Esophagus squamous epithelium (tissue), 4 donors: ENCODE measurements at regions not wholly inside any gene's neighbourhood (a gene's known extent, or its start where the extent isn't known, plus 50 kb on each side); places are given as distances from the start of the nearest gene placed in this dataset.

ENCODE experiments used
- CTCF ChIP-seq, 6 experiments: fragments of 450-650 bp in 4 of 6; fragments of 200-600 bp in 2 of 6; sonication (generic) in 2 of 6; IDR thresholded peaks; one replicate each; pipeline ENCODE4 v1.5.1; 2016 to 2019; ENCODE audit warnings: antibody characterized with exemption in 6 of 6, mild to moderate bottlenecking in 4 of 6, moderate library complexity in 4 of 6
- POLR2A ChIP-seq, 4 donors: fragments of 450-650 bp; IDR thresholded peaks; one replicate each; pipeline ENCODE4 v1.6.1; 2017; ENCODE audit warnings: antibody characterized with exemption in 4 of 4, mild to moderate bottlenecking in 4 of 4, moderate library complexity in 3 of 4

DNA sequence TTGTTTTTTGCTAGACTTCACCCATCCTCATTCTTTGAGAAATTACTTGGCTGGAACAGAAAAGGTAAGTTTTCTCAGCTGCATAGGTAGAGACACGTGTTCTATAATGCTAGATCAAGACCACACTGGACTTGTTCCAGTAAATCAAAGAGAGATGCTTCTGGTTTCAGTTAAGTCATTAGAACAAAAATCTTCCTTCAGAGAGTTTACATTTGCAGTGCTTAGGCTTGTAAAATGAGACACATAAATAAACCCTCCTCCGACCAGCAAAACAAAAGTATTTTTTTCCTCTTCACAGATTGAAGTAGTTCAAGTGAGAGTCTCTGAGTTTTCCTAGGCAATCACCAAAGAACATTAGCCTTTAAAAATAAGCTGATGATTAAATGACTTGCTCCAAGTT lies 87.3 kb upstream of the PROK2 start:
- TF ChIP-seq CTCF (IDR thresholded peaks at IDR 0.05), result no peak
- TF ChIP-seq POLR2A (IDR thresholded peaks at IDR 0.05), result no peak
